ENCODE measurements at regions not wholly inside any gene's neighbourhood (a gene's known extent, or its start where the extent isn't known, plus 50 kb on each side); places are given as distances from the start of the nearest gene placed in this dataset.

DNA sequence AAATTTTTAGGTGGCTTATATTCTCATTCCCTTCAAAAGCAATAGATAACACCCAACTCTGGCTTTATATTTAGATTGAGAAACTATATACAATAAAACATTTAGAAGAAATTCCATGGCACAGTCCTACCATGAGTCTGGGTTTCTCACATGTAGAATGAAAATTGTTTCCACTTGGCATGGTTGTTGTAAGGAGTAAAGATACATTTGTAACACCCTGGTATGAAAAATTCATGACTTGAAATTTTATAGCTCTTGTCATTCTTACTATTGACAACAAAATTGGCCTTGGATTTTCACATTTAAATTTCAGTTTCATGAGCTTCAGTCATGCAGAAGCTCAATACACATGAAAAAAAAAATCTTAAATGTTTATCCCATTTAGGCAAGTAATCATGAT lies 92.5 kb upstream of the CBLN2 start:
- no peak for TF ChIP-seq MXI1 (IDR thresholded peaks at IDR 0.05; ENCODE audit: low read depth, low read length)
- TF ChIP-seq, protein P1, sequence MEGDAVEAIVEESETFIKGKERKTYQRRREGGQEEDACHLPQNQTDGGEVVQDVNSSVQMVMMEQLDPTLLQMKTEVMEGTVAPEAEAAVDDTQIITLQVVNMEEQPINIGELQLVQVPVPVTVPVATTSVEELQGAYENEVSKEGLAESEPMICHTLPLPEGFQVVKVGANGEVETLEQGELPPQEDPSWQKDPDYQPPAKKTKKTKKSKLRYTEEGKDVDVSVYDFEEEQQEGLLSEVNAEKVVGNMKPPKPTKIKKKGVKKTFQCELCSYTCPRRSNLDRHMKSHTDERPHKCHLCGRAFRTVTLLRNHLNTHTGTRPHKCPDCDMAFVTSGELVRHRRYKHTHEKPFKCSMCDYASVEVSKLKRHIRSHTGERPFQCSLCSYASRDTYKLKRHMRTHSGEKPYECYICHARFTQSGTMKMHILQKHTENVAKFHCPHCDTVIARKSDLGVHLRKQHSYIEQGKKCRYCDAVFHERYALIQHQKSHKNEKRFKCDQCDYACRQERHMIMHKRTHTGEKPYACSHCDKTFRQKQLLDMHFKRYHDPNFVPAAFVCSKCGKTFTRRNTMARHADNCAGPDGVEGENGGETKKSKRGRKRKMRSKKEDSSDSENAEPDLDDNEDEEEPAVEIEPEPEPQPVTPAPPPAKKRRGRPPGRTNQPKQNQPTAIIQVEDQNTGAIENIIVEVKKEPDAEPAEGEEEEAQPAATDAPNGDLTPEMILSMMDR (IDR thresholded peaks at IDR 0.05) = no peak
- TF ChIP-seq MEF2A (IDR thresholded peaks at IDR 0.05; ENCODE audit: borderline replicate concordance, low read depth) = no peak
- TF ChIP-seq RAD21 (IDR thresholded peaks at IDR 0.05; ENCODE audit: low read length) = no peak
- TF ChIP-seq SIN3A (IDR thresholded peaks at IDR 0.05; ENCODE audit: borderline replicate concordance, low read depth, low read length) = no peak
- no peak for TF ChIP-seq POLR2AphosphoS5 (IDR thresholded peaks at IDR 0.05; ENCODE audit: low read depth, low read length)
- TF ChIP-seq, protein P2, sequence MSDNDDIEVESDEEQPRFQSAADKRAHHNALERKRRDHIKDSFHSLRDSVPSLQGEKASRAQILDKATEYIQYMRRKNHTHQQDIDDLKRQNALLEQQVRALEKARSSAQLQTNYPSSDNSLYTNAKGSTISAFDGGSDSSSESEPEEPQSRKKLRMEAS (IDR thresholded peaks at IDR 0.05; ENCODE audit: low read depth) = no peak
- TF ChIP-seq FOXM1 (IDR thresholded peaks at IDR 0.05; ENCODE audit: low read depth) = no peak
- no peak for TF ChIP-seq JUND (IDR thresholded peaks at IDR 0.05)

Measured in SK-N-SH (cell line).